ENCODE measurements at regions not wholly inside any gene's neighbourhood (a gene's known extent, or its start where the extent isn't known, plus 50 kb on each side); places are given as distances from the start of the nearest gene placed in this dataset.
A peak's percentile ranks its signal among the peaks of the same experiment; 100 is the strongest.

- Histone ChIP-seq H3K18ac (ENCODE audit: low read depth, low read length) (no peak overlapping the region), H3K4ac (ENCODE audit: low read depth, low read length) (no peak overlapping the region), H3K14ac (replicated peaks; ENCODE audit: low read depth, low read length) (no peak overlapping the region), H3K4me3 (ENCODE audit: insufficient read depth, low read depth, low read length) (no peak overlapping the region), H2AFZ (replicated peaks; ENCODE audit: low read length, poor library complexity) (no peak overlapping the region), H2BK120ac (ENCODE audit: low read depth, low read length) (no peak overlapping the region), H4K5ac (ENCODE audit: low read depth, low read length) (no peak overlapping the region), H3K4me1 (ENCODE audit: control insufficient read depth, insufficient read depth, low read length) (no peaks in the 10 kb centered on the region), H3K9me1 (ENCODE audit: insufficient read depth, low read length) (no peaks in the 10 kb centered on the region), H3K79me1 (ENCODE audit: low read depth in 1 of 2, low read length in 2 of 2) (no peaks in the 10 kb centered on the region), H4K20me1 (ENCODE audit: insufficient read depth, low read length) (no peaks in the 10 kb centered on the region), H2AK5ac (ENCODE audit: low read depth, low read length) (no peak overlapping the region), H4K91ac (ENCODE audit: insufficient read depth, low read depth, low read length) (no peak overlapping the region), H3K9me3 (ENCODE audit: control insufficient read depth, insufficient read depth, low read length) (no peaks in the 10 kb centered on the region), H2BK5ac (ENCODE audit: low read depth, low read length, poor library complexity, severe bottlenecking) (no peak overlapping the region), H4K8ac (ENCODE audit: low read depth in 2 of 2, low read length in 2 of 2) (no peak overlapping the region), H2BK20ac (ENCODE audit: low read depth, low read length) (no peak overlapping the region), H3K56ac (ENCODE audit: extremely low read depth, insufficient read depth, low read length) (no peak overlapping the region), H3K36me3 (ENCODE audit: control insufficient read depth, insufficient read depth, low read length) (no peaks in the 10 kb centered on the region), H3K27me3 (ENCODE audit: control insufficient read depth, insufficient read depth, low read length) (peaks cover 2% of the 10 kb centered on the region), H3K27ac (ENCODE audit: insufficient read depth, low read length) (no peak overlapping the region), H3K23ac (ENCODE audit: low read depth, low read length) (no peak overlapping the region), H3K4me2 (ENCODE audit: low read depth, low read length) (no peak overlapping the region), H2AK9ac (replicated peaks; ENCODE audit: low read depth, low read length, poor library complexity) (no peak overlapping the region), H3K9ac (ENCODE audit: low read depth, low read length) (no peak overlapping the region), H2BK15ac (ENCODE audit: low read depth, low read length) (no peak overlapping the region)
- peak; percentile 45 for DNase-seq
- dilution Hi-C loops (cut with HindIII; ENCODE audit: low sequenced_read_pairs, unreplicated experiment), result no loop called here
- peak; percentile 62 for ATAC-seq (ENCODE audit: low read depth)
- TF ChIP-seq RAD21 (IDR thresholded peaks at IDR 0.05; ENCODE audit: low read length) (peak; percentile 74), USF2 (IDR thresholded peaks at IDR 0.05; ENCODE audit: low read depth, low read length) (no peak), CTCF (conservative IDR thresholded peaks at IDR 0.05; ENCODE audit: low read depth, low read length) (peak; percentile 69), SMC3 (IDR thresholded peaks at IDR 0.05; ENCODE audit: low read depth, low read length) (peak; percentile 56)
- POLR2A ChIA-PET (ENCODE audit: unreplicated experiment), result no interaction called here
- intact Hi-C loops (cut with micrococcal nuclease), result loop anchor here (1.0 to 10.0 kb wide), 4 partner anchors 110 to 1334 kb away; no protein-coding TSS in a partner anchor
- no TSS peak for BruUV-seq (replicated peaks)
- CTCF ChIA-PET, result no interaction called here
- WGBS, 2 experiments (ENCODE audit: extremely low coverage in 2 of 2, insufficient read length in 1 of 2), result no CpG with 5 or more reads among the region's 5 CpGs
- in situ Hi-C loops (cut with MboI; ENCODE audit: low sequenced_read_pairs), result no loop called here
Observed at GRCh38 chr21:15592271-15592860, 137.4 kb upstream of the USP25 start.

All from IMR-90 (cell line).